GM19238 (cell line): ENCODE measurements at regions not wholly inside any gene's neighbourhood (a gene's known extent, or its start where the extent isn't known, plus 50 kb on each side); places are given as distances from the start of the nearest gene placed in this dataset.
"Not testable (repeated sequence)": the region's sequence is repeated elsewhere in the genome, so short reads cannot be mapped to it uniquely, and the experiment has no call there.

Source experiments
- DNase-seq: peaks from one replicate; pipeline ENCODE4 v3.0.0; 2011; ENCODE audit warnings: low spot score; ENCODE audit not compliant: insufficient read length

DNA sequence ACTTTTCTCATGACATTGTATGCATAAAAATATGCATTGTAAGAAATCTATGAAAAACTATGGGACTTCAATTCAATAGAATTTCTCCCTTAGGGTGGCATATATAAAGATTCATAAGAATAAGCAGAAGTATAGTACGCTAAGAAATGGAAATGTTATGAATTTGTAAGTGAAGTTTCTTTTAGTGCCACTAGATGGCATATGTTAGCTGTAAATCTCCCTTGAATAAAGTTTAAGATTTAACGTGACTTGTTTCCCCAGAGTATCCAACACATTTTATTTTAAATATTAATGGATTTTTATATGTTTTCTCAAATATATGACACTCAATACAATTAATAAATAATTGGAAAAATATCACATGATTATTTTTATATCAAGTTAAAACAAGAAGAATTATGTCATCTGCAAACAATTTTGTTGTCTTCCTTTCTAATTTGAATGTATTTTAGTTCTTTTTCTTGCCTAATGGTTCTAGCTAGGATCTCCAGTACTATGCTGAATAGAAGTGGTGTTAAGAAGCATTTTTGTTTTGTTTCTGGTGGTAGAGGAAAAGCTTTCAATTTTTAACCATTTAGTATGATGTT, 287.2 kb downstream of the HGF start:
- no peak for DNase-seq

DNA sequence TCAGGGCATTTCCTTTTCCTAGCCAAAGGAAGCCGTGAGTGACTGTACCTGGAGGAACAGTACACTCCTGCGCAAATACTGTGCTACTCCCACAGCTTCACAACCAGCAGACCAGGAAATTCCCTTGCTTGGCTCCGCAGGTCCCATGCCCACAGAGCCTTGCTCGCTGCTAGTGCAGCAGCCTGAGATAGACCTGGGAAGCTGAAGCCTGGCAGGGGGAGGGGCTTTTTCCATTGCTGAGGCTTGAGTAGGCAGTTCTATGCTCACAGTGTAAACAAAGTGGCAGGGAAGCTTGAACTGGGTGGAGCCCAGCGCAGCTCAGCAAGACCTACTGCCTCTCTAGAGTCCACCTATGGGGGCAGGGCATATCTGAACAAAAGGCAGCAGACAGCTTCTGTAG, 291.2 kb downstream of the HGF start:
- no peak for DNase-seq

DNA sequence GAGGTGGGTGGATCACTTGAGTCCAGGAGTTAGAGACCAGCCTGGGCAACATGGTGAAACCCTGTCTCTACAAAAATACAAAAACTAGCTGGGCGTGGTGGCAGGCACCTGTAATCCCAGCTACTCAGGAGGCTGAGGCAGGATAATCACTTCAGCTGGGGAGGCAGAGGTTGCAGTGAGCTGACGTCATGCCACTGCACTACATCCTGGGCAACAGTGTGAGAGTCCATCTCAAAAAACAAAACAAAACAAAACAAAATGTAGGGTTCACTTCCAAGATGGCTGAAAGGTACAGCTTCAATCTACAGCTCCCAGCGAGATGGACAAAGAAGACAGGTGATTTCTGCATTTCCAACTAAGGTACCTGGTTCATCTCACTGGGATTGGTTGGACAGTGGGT, 291.6 kb downstream of the HGF start:
- not testable (repeated sequence) for DNase-seq

DNA sequence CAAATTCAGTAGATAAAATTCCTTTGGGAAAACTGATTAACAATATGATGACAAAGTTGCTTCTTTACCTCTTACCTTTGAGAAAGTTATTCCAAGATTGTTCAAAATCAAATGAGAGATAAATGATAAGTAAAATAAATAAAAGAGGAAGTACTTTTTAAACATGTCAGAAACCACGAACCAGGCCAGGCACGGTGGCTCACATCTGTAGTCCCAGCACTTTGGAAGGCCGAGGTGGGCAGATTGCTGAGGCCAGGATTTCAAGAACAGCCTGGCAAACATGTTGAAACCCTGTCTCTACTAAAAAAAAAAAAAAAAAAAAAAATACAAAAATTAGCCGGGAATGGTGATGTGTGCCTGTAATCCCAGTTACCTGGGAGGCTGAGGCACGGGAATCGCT, 296.6 kb downstream of the HGF start:
- no peak for DNase-seq

DNA sequence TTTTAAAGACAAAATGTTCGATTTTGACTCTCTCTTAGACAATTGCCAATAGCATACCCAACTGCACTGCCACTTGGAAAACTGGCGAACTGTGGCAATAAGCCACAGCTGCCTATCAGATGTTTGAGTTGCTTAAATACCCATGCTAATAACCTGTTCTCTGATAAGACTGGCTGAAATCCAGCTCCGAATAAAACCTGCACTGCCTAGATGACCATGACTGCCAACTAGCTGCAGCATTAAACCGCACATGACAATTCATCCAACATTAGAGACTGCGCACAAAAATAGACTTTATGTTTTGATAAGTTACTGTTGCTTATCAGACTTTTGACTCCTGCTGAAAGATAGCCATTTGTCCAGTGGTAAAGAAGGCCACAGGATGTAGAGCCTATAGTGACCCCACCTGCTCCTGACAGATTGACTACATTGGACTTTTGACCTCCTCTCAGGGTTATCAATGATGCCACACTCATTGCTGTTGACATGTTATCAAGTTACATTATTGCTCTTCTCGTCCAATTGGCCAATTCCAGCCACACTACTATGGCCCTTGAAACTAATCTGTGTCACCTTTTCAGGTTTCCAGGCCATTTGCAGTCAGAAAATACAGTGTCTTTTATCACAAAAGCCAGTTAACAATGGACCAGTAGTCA, 299.0 kb downstream of the HGF start:
- no peak for DNase-seq

DNA sequence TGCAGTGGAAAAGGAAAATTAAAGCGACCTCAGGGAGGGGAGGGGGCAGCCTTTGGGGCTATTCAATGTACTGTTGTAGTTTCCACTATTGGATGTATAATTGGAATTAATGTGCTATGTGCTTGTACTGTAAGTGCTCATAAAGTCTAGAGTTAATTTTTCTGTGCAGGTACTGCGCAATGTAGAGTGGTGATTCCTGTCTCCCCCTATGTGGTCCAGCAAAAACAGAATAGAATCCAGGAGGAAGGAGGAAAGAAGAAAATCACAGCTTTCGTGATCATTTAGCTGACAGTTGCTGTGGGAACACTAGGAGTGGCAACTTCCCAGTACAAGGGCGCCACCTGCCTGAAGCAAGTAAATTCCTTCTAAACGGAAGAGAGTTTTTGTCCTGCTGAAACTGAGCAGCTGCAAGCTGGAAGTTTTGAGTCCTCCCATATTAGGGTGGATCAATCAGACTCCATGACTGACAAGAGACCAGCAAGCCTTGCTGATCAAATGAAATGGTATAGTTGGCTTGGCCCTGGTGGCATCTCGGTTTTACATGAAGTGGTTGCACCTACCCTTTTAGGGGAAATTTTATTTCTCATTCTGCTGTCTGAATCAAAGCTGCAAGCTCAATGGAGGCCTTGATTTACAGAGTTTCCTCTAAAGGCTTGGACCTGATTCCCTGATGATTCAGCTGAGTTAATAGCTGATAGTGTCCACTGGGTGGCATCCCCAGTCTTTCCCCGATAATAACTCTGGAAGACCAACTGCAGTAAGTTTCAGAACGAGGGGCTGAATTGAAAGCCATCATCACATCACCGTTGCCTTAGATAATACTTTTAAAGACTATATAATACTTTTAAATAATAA, 299.8 kb downstream of the HGF start:
- DNase-seq = no peak

DNA sequence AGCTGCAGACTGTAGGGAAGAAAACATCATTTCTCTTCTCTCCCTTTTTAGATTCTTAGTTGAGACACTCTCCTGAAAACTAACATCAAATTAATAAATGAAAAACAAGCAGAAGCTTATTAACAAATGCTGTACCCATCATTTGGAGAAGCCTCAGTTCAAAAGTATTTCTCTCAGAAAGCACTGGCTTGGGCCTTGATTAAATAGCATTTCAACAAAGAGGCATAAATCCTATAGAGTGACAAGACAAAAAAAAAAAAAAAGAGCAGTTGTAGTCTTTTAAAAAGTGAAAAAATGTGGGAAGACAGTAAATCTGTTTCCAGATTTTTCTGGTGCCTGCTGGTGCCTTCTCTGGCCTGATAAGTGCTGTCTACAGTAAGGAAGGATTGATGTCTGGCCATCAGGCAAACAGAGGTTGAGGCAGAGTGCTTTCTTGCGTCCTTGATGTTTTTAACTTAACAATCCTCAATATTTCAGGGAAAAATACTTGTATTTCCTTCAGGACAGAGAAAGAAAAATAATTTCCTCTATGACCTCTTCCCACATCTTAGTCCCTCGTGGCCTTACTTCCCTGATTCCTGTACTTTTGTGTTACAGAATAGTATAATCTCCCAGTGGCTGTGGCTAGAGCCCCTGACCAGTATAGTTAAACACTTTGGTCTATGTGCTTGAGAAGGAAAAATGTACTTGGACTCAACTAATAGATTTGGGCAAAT, 300.5 kb downstream of the HGF start:
- DNase-seq = no peak

DNA sequence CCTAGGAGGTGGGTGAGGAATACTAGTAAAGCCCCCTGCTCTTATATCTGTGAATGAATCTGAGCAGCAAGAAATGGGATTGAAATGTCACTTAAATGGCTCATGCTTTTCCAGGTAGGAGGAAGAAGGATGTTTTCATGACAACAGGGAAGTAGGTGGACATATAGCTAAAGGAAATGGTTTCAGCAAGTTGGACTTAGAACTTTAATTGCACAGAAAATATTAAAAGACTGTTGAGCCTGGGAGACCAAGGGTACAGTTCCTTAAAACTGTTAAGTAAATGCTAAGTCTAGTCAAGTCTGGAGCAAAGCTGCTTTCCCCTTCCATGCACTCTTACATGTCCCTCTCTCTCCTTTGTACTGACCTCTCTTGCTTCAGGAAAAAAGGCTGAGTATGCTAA, 301.3 kb downstream of the HGF start:
- no peak for DNase-seq

DNA sequence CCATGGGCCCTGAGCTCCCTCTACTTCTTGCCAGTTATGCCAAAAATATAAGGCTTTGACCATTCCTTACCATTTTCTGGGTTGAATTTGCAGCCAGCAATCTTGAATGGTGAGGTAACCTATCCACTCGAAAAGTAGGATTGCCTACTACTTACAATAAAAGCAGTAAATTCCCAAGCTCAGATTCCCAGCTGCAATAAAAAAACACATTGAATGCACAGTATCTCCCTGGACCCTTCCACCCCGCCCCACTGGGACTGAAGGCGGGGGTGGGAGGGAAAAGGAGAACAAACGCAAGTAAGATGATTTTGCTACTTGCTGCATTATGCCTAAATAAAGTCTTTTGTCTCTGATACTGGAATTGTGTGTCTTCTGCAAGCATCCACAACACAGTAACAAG, 301.9 kb downstream of the HGF start:
- no peak for DNase-seq

DNA sequence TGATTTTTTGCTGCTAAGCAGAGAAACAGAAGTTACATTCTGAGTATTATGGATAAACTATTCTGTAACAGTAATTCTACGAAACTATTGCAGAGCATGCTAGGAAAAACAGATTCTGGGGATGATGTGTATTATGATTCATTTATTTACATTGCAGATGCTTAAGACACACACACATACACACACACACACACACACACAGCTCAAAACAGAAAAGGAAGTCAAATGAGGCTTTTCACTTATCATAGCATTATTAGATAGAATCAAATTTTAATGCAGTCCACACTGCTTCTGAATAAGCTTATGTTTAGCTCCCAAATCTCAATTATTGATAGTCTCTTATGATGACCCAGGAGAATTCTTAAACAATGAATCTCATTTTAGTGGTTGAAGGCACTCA, 307.2 kb downstream of the HGF start:
- DNase-seq = no peak

DNA sequence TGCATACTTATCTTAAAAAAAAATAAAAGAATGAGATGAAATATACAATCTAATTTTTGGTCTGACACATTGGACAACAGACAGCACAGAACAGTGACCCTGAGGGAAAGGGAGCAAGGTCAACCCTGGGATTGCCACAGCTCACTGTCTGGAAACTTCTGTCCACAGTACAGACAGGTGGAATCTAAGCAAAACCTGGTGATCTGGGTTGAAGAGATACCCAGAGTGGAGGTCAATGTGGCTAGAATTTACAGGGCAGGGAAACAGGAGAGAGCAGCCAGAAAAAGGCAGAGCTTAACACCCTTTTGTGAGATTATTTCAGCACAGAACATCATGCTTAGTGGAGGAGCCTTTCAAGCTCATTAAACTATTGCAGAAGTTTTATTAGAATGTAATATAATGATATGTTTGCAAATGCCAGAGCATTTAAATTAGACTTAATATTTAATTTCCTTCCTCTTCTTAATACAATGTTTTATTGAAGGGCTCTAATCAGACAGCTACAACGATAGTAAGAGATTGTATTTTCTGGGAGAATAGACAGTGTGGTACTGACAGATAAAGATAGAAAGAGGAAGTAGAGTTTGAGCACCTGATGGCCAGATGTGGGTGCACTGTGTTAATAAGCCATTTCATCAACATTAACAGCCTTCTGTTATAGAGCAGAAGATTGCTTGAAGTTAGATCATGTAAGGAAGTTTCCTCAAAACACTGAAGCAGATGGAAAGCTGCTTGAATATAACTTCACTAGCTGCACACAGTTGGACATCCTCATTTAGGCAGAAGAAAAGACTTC, 309.4 kb downstream of the HGF start:
- DNase-seq = no peak

DNA sequence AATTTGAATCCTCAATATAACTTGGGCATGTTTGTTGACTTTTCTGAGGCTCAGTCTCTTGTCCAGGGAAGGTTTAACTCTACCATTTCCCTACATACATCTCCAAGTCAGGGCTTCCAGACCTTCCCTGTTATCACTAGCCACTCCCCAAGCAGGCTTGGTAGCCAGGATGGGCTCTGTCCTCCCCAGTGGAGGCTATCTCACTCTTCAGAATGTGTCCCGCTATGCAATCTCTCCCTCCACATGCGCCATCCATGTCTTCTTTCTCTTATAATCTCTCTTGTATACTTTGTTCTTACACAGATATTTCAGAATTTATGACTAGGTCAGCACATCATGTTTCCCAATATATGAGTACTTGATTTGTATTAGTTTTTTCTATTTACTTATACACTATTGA, 310.4 kb downstream of the HGF start:
- no peak for DNase-seq

DNA sequence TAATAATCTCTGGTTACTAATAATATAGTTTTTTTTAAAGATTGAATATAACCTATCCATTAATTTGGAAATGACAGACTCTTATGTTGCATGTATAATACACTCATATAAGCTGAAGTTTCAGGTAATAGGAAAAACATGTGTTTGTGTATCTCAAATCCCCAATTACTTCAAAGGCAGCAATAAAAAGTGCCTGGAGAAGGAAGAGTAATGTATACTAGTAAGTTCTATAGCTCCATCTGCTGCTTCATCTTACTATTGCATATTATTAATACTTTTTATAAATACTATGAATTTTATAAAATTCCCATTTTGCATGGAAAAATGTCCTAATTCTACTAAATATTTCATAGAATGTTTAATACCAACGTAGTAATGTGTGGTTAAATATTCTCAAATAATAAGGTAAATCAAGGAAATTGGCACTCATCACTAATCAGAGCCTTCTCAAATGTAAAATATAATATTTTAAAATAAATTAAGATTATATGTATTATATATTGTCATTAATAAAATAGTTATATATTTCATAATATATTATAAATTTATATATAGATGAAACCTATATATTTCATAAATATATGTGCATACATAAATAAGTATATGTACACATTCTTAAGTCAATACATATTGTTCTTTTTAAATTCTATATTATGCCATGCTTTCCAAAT, 311.9 kb downstream of the HGF start:
- DNase-seq = no peak

DNA sequence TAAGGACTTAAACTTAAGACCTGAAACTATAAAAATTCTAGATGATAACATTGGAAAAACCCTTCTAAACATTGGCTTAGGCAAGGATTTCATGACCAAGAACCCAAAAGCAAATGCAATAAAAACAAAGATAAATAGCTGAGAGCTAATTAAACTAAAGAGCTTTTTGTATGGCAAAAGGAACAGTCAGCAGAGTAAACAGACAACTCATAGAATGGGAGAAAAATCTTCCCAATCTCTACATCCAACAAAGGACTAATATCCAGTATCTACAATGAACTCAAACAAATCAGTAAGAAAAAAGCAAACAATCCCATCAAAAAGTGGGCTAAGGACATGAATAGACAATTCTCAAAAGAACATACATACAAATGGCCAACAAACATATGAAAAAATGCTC, 316.1 kb downstream of the HGF start:
- not testable (repeated sequence) for DNase-seq

DNA sequence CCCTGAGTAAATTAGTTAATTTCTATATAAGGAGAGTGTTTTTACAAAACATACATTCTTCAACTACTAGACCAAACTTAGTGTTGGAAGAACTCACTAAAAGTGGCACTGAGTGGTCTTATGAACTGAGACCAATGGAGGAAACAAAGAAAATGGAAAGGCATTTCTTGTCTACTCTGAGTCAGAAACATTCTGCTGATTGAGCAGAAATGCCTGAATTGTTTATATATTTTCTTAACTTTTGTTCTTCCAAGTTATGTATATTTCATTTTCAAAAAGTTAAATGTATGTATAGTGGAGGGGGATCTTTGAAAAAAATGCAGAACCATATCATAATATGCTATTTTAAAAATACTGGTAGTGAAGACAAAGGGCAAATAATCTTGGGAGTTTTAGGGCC, 320.7 kb downstream of the HGF start:
- DNase-seq = no peak

DNA sequence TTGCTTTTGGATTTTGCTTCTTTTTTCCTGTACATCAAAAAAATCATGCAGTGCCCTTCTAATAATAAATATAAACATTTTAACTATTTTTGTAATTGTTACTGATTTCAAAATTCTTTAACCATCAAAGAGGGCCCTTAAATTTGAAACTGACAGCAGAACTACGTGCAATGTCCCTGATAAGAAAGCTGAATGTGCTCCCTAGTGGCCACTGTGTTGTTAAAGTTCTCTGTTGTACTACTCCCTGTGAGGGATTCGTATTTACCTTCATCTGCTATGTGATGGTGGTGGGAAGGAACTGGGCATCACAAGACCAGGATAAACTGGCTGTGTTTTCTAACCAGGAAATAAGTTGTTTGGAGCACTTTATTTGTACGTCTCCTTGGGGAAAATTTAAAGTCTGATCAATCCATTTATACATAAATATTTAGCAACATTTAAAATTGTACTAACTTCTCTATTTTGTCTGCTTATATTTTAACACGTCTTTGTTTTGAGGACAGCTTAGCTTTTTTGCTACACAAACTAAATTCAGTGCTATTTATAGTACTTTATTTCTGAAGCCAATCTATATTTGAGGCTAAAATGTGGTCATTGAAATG, 322.4 kb downstream of the HGF start:
- no peak for DNase-seq

DNA sequence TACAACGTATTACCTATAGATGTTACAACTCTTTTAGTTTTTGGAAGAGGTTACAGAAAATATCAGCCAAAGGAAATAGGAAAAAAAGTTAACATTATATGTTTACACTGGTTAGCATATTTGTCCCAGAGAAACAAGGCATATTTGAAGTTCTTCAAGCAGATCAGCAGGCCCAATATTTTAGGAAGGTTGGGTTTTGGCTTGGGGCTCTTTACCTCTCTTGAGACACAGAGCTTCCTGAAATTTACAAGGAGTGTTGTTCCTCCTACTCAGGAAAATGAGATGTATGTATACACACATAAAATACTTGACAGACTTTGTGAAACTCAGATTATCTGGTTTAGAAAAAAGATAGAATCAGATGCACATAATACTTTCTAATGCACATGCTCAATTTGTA, 323.6 kb downstream of the HGF start:
- no peak for DNase-seq

DNA sequence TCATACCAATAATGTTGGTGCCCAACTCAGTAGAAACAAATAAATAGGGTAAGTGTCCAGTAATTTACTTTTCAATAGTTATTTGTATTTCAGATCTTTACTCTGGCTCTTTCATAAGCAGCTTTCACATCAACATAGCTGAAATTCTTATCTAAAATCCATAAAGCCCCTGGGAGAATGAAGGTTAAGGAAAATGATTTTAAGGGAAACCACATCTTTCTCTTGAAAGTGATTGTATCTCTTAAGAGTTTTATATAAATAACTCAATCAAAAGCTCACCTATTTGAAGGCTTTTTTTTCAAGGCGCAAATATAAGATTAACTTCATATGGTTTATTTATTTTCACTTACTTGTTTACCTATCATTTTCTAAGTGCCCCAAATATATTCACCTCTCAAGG, 324.4 kb downstream of the HGF start:
- DNase-seq = no peak

DNA sequence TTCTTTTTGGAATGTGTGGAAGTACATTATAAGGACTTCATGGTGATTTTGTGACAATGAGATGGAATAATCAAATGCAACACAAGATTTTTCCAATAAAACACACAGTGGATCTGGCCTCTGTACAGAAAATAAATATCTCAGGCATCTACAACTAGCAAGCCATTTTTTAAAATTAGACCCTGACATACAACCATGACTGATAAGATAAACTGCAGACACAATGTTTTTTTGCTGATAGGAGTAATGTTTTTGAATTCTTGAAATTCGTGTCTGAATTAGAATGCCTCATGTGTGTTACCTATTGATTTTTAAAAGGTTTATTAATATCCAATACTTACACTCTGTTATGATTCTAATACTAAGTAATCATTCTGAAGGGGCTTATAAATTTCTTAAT, 328.1 kb downstream of the HGF start:
- no peak for DNase-seq

DNA sequence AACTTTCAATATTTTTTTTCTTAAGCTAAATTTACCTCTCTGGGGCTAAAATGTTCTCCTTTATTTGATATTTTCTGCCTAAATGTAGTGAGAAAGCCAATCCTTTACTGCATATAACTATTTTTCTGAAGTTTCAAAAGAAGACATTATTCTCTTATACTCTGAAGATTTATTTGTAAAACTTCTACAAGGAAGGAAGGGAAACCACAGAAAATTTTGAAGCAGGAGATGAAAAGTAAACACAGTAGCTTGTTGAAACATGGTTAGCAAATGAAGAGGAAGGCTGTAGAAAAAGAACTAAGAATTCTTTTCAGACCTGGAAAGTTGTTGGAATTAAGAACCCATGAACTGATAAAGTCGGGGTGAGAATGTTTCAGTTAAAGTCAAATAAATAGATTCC, 330.3 kb downstream of the HGF start:
- no peak for DNase-seq
